ENCODE measurements at regions not wholly inside any gene's neighbourhood (a gene's known extent, or its start where the extent isn't known, plus 50 kb on each side); places are given as distances from the start of the nearest gene placed in this dataset.

- no peak for ATAC-seq
- intact Hi-C loops (cut with DNase I), result loop anchor here (5.0 to 10.0 kb wide), 15 partner anchors 302 to 1875 kb away; no protein-coding TSS in a partner anchor
- no peaks in the 10 kb centered on the region for H3K9me3 ChIP-seq
Measured at GRCh38 chr3:178386880-178387279, 149.4 kb upstream of the KCNMB2 start.

GRCh38 chr3:178388473-178388872 is 147.8 kb upstream of the KCNMB2 start:
- Histone ChIP-seq H3K36me3 (no peaks in the 10 kb centered on the region), H3K4me3 (no peak overlapping the region), H3K4me1 (peaks cover 0 to 31% (median 13%) of the 10 kb centered on the region in 12 donors), H3K27ac (no peak overlapping the region), H3K9me3 (no peaks in the 10 kb centered on the region), H3K27me3 (no peaks in the 10 kb centered on the region)
- no peak for TF ChIP-seq POLR2A (IDR thresholded peaks at IDR 0.05)
- TF ChIP-seq CTCF (IDR thresholded peaks at IDR 0.05), result no peak
- ATAC-seq, result no peak
- 87 to 95% (median 93%) methylated on average over 2 of the region's 2 CpGs for WGBS, 4 donors
- intact Hi-C loops (cut with DNase I), result loop anchor here (5.0 to 10.0 kb wide), 15 partner anchors 304 to 1876 kb away; no protein-coding TSS in a partner anchor
- DNase-seq, result no peak

More at GRCh38 chr3:178386880-178387279, 149.4 kb upstream of the KCNMB2 start:
- Histone ChIP-seq H3K4me3 (no peak overlapping the region), H3K27me3 (no peaks in the 10 kb centered on the region), H3K4me1 (peaks cover 0 to 35% (median 19%) of the 10 kb centered on the region in 12 donors), H3K36me3 (no peaks in the 10 kb centered on the region), H3K27ac (no peak overlapping the region)
- 89 to 100% (median 94%) methylated on average over 1 of the region's 1 CpG for WGBS, 4 donors
- DNase-seq, result no peak
- no peak for TF ChIP-seq POLR2A (IDR thresholded peaks at IDR 0.05)
- no peak for TF ChIP-seq CTCF (IDR thresholded peaks at IDR 0.05)

GRCh38 chr3:178389258-178389657 is 147.0 kb upstream of the KCNMB2 start:
- DNase-seq (no peak), ATAC-seq (no peak)
- Histone ChIP-seq H3K36me3 (no peaks in the 10 kb centered on the region), H3K27ac (no peak overlapping the region), H3K4me1 (peaks cover 0 to 25% (median 9%) of the 10 kb centered on the region in 12 donors), H3K27me3 (no peaks in the 10 kb centered on the region), H3K4me3 (no peak overlapping the region), H3K9me3 (no peaks in the 10 kb centered on the region)
- WGBS, 4 donors, result 52 to 59% (median 54%) methylated on average over 1 of the region's 1 CpG
- intact Hi-C loops (cut with DNase I), result loop anchor here (5.0 to 10.0 kb wide), 15 partner anchors 304 to 1877 kb away; no protein-coding TSS in a partner anchor
- no peak for TF ChIP-seq POLR2A (IDR thresholded peaks at IDR 0.05)
- no peak for TF ChIP-seq CTCF (IDR thresholded peaks at IDR 0.05)

- Histone ChIP-seq H3K4me3 (no peak overlapping the region), H3K27me3 (no peaks in the 10 kb centered on the region), H3K36me3 (no peaks in the 10 kb centered on the region), H3K27ac (no peak overlapping the region), H3K4me1 (peaks cover 0 to 12% (median 0%) of the 10 kb centered on the region in 12 donors), H3K9me3 (no peaks in the 10 kb centered on the region)
- ATAC-seq (no peak), DNase-seq (no peak)
- 3 to 20% (median 12%) methylated on average over 1 of the region's 1 CpG for WGBS, 4 donors
- TF ChIP-seq CTCF (IDR thresholded peaks at IDR 0.05), result no peak
- TF ChIP-seq POLR2A (IDR thresholded peaks at IDR 0.05), result no peak
- intact Hi-C loops (cut with DNase I), result no loop called here
Measured at GRCh38 chr3:178392511-178392926, 143.7 kb upstream of the KCNMB2 start.

Data from heart left ventricle (tissue), 16 donors.